GM19455 (cell line): ENCODE measurements at regions not wholly inside any gene's neighbourhood (a gene's known extent, or its start where the extent isn't known, plus 50 kb on each side); places are given as distances from the start of the nearest gene placed in this dataset.

Experiments used
- ATAC-seq: cut with Tn5 transposase; IDR thresholded peaks from one replicate; pipeline ENCODE4 v1.9.1; 2021; ENCODE audit not compliant: unreplicated experiment

- no peak for ATAC-seq
Measured at GRCh38 chr3:66592016-66592761, 91.4 kb upstream of the LRIG1 start.

DNA sequence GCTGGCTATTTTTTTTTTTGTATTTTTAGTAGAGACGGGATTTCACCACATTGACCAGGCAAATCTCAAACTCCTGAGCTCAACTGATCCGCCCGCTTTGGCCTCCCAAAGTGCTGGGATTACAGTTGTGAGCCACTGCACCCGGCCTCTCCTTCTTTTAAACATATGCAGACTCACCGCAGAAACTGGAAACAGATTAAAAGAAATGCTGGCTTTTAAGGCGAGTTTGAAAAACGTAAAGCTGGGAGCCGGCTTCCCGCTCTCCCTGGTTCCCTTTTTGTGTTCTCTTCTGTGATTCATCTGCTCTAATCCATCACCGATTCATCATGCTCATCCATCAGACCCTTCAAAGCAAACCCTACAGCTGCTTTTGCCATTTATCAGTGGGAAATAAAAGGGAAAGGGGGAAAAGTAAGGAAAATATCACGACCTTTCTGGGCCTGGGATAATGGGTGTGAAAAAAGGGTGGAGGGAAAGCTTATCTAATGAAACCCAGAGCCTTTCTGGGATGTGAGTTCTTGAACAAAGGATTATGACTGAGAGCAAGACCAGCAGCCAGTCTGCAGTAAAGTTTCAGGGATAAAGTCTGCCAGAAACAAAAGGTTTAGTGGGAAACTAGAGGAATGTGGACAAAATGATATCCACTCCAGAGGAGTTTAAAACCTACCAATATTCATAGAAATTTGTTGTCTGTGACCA, 92.3 kb upstream of the LRIG1 start:
- ATAC-seq: no peak

- ATAC-seq: no peak
Measured at GRCh38 chr3:66593978-66594377, 93.2 kb upstream of the LRIG1 start.

- ATAC-seq: no peak
Measured at GRCh38 chr3:66597308-66597863, 96.6 kb upstream of the LRIG1 start.

DNA sequence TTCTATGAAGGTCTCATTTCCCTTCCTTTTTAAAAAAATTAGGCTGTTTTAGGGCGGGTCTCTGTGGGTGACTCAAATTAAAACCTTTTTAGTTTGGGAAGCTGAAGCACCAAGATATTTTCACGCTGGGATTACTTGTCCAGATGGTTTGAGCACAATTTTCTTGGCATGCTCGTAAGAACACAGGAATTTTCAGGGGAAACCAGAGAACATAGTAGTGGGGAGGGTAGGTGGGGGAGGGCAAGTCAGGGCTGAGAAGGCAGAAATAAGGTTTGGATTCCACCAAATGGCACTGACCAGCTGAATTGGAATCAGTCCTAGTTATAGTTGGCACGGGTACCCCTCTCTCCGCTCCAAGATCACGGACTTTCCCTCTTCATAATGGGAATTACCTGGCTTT, 97.3 kb upstream of the LRIG1 start:
- ATAC-seq: no peak

GRCh38 chr3:66602237-66602636, 101.4 kb upstream of the LRIG1 start:
- ATAC-seq: no peak

DNA sequence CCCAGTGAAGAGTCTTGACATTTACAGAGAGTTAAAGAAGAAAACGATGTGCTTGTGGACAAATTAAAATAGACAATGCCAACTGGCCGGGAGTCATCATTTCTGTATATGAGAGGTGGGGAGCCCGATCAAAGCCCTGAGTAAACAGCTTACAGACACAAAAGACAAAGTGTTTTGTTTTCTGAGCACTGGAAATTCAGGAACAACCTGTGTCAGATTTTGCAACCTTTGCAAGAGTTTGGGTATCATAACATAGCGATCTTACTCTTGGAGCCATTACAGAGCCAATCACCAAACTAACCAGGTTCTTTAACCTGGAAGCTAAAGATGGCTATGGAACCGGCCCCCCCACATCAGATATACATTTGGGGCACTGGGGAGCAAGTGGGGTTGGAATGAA, 101.9 kb upstream of the LRIG1 start:
- no peak for ATAC-seq

GRCh38 chr3:66603151-66603611, 102.4 kb upstream of the LRIG1 start:
- ATAC-seq: no peak

DNA sequence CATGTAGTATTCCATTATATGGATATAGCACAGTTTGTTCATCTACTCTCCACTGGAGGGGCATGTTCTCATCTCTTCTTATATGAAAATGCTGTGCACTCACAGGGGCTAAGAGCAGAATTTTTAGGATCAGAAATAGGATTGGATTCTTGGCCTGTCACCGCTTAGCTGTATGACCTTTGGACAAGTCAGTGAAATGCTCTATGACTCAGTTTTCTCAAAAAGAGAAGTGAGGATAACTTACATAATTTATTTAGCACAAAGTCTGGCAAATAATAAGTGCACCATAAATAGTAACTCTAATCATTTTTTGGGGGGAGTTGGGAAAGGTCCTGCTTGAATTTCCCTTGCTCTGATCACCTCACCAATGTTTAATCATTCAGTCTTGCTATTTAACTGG, 103.7 kb upstream of the LRIG1 start:
- ATAC-seq: no peak

DNA sequence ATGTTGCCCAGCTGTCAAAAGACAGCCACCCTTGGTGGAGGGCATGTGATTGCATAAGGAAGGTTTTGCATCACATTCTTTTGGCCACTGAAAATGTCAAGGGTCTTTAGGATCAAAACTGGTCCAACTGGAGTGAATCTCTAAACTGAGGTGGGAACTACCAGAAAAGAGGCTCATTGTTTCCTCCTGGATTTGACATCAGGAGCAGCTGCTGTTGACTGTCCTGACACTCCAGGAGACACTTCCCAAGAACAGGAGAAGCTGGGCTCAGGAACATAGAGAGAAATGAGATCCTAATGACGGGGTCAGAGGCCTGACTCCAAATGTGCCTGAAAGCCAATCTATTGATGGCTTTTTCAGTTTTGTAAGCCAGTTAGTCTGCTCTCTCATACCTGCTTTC, 105.3 kb upstream of the LRIG1 start:
- ATAC-seq: no peak

- no peak for ATAC-seq
Measured at GRCh38 chr3:66606868-66607267, 106.0 kb upstream of the LRIG1 start.

- no peak for ATAC-seq
Measured at GRCh38 chr3:66609660-66610561, 109.1 kb upstream of the LRIG1 start.

GRCh38 chr3:66610562-66610909, 109.7 kb upstream of the LRIG1 start:
- no peak for ATAC-seq

DNA sequence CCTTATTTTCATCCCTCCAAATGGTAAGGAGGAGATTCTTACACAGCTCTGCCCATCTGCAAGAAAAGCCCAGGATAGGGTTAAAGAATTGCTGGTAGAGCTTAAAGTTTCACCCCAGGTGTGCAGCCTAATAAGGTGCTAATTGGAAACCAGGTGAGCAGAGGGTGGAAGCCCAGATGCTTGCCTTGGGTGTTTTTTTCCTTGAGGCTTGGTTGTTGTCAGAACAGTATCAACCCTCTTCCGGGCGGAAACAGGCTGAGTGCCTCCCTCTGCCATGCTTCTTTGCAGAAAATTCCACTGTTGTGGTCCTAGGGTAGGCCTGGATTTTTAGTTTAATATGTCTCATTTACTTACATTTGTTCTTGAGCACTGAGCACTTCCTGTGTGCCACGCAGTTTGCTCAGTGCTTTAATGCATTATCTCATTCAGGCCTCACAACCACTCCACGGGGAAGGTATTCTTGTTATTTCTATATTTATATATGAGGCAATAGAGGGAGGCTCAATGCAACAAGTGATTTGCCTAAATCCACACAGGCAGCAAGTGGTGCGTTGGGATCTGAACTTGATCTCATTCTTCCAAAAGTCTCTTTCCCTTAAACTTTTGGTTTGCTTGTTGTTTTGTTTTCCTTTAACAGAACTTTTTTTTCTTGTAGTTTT, 115.0 kb upstream of the LRIG1 start:
- no peak for ATAC-seq

DNA sequence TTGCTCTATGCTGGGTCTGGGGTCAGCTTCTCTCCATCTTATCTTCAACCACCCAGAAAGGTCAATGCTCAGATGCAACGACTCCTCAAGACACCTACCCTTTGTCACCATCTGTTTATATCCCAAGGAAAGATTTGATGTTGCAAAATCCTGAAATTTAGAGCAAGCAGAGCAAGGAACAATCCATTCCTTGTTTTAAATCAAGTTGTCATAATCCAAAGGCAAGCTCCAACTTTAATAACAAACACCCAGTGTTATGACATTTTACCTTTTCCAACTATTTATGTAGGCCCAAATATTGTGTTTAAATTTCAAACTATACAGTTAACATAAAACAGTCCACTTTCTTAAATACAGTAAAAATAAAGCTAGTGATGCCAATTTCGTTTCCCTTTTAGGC, 116.5 kb upstream of the LRIG1 start:
- no peak for ATAC-seq

DNA sequence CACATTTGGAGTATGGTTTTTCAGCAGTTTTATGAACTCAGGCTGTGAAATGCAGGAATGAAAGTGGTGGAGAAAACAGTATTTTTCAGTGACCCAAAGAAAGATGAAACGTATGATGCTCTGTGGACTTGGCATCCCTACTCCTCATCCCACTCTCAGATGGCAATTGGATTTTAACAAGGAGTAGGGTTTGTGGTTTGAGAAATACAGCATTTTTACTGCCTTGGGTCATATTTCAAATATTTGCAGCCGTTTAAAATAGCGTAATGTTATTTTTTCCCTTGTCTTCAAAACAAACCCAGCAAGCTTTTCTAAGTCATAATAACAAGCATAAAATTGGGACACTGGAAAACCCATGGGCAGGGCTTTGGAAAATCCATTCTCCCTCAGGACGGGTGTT, 117.2 kb upstream of the LRIG1 start:
- ATAC-seq: no peak

- ATAC-seq: no peak
Measured at GRCh38 chr3:66620296-66620695, 119.5 kb upstream of the LRIG1 start.

- ATAC-seq: no peak
Measured at GRCh38 chr3:66622756-66623457, 122.1 kb upstream of the LRIG1 start.

- no peak for ATAC-seq
Measured at GRCh38 chr3:66625505-66626216, 124.8 kb upstream of the LRIG1 start.
